Mammary epithelial cell (primary cell): ENCODE measurements at regions not wholly inside any gene's neighbourhood (a gene's known extent, or its start where the extent isn't known, plus 50 kb on each side); places are given as distances from the start of the nearest gene placed in this dataset.
"Not testable (repeated sequence)": the region's sequence is repeated elsewhere in the genome, so short reads cannot be mapped to it uniquely, and the experiment has no call there.

Experiments
- EZH2 ChIP-seq: IDR thresholded peaks from 2 replicates; pipeline ENCODE4 v1.6.1; 2012; ENCODE audit warnings: low read length, inconsistent platforms, borderline replicate concordance
- TF ChIP-seq, protein P1 (sequence below), 2 donors: IDR thresholded peaks in 1 of 2; conservative IDR thresholded peaks in 1 of 2; 2 replicates each; pipeline ENCODE4 v1.5.1; 2011 to 2012; ENCODE audit warnings: inconsistent platforms in 2 of 2, low read length in 2 of 2, mild to moderate bottlenecking in 2 of 2, control low read depth in 1 of 2, low read depth in 1 of 2; ENCODE audit not compliant: insufficient read depth in 1 of 2; ENCODE audit errors: extremely low read depth in 1 of 2

DNA sequence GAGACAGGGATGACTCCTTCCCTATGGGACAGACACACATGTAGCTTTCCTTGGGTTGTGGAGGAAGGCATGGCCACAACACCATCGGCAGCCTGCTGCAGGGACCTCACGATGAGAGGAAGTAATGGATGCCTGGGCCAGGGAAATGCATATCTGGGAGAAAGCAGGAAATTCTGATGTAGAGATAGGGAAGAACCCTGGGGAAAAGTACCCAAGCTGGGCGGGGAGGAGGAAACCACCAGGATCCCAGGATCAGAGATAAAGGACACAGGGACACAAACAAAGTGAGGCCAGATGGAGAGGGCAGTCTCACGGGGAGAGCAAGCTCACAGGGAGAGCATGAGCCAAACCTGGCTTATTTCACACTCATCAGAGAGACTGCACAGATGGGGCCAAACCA lies 294.7 kb upstream of the TEKT4 start:
- TF ChIP-seq, protein P1, sequence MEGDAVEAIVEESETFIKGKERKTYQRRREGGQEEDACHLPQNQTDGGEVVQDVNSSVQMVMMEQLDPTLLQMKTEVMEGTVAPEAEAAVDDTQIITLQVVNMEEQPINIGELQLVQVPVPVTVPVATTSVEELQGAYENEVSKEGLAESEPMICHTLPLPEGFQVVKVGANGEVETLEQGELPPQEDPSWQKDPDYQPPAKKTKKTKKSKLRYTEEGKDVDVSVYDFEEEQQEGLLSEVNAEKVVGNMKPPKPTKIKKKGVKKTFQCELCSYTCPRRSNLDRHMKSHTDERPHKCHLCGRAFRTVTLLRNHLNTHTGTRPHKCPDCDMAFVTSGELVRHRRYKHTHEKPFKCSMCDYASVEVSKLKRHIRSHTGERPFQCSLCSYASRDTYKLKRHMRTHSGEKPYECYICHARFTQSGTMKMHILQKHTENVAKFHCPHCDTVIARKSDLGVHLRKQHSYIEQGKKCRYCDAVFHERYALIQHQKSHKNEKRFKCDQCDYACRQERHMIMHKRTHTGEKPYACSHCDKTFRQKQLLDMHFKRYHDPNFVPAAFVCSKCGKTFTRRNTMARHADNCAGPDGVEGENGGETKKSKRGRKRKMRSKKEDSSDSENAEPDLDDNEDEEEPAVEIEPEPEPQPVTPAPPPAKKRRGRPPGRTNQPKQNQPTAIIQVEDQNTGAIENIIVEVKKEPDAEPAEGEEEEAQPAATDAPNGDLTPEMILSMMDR (conservative IDR thresholded peaks at IDR 0.05 in 1 of 2, IDR thresholded peaks at IDR 0.05 in 1 of 2; ENCODE audit: extremely low read depth in 1 of 2, insufficient read depth in 1 of 2, low read depth in 1 of 2, low read length in 2 of 2), result not testable (repeated sequence)
- not testable (repeated sequence) for TF ChIP-seq EZH2
